IPS-15b (cell line): ENCODE measurements at regions not wholly inside any gene's neighbourhood (a gene's known extent, or its start where the extent isn't known, plus 50 kb on each side); places are given as distances from the start of the nearest gene placed in this dataset.

Experiments used
- H3K27me3 ChIP-seq: one replicate; pipeline ENCODE4 v1.6.1; 2013; ENCODE audit warnings: low read length; ENCODE audit not compliant: control insufficient read depth, insufficient read depth
- H3K36me3 ChIP-seq: one replicate; pipeline ENCODE4 v1.6.1; 2013; ENCODE audit warnings: low read length; ENCODE audit not compliant: control insufficient read depth, insufficient read depth
- H3K4me1 ChIP-seq: one replicate; pipeline ENCODE4 v1.6.1; 2013; ENCODE audit warnings: mild to moderate bottlenecking, low read length; ENCODE audit not compliant: control insufficient read depth, insufficient read depth
- H3K4me3 ChIP-seq: one replicate; pipeline ENCODE4 v1.5.1; 2013; ENCODE audit warnings: low read depth, low read length
- H3K9ac ChIP-seq: one replicate; pipeline ENCODE4 v1.6.1; 2013; ENCODE audit warnings: low read depth, mild to moderate bottlenecking, low read length
- H3K9me3 ChIP-seq: one replicate; pipeline ENCODE4 v1.6.1; 2013; ENCODE audit warnings: mild to moderate bottlenecking, low read length; ENCODE audit not compliant: control insufficient read depth, insufficient read depth

GRCh38 chr7:54810401-54810800 is 51.4 kb upstream of the SEC61G start:
- H3K9ac ChIP-seq, result no peak overlapping the region
- H3K36me3 ChIP-seq, result no peaks in the 10 kb centered on the region
- H3K27me3 ChIP-seq, result no peaks in the 10 kb centered on the region
- no peaks in the 10 kb centered on the region for H3K4me1 ChIP-seq
- H3K4me3 ChIP-seq, result no peak overlapping the region
- H3K9me3 ChIP-seq, result no peaks in the 10 kb centered on the region

GRCh38 chr7:54811041-54811845 is 52.2 kb upstream of the SEC61G start:
- no peaks in the 10 kb centered on the region for H3K4me1 ChIP-seq
- no peaks in the 10 kb centered on the region for H3K9me3 ChIP-seq
- H3K9ac ChIP-seq, result no peak overlapping the region
- H3K36me3 ChIP-seq, result no peaks in the 10 kb centered on the region
- H3K4me3 ChIP-seq, result no peak overlapping the region
- no peaks in the 10 kb centered on the region for H3K27me3 ChIP-seq

GRCh38 chr7:54811846-54812254 is 52.8 kb upstream of the SEC61G start:
- H3K4me1 ChIP-seq, result no peaks in the 10 kb centered on the region
- H3K4me3 ChIP-seq, result no peak overlapping the region
- H3K9me3 ChIP-seq, result no peaks in the 10 kb centered on the region
- H3K9ac ChIP-seq, result no peak overlapping the region
- H3K36me3 ChIP-seq, result no peaks in the 10 kb centered on the region
- H3K27me3 ChIP-seq, result no peaks in the 10 kb centered on the region

- H3K4me3 ChIP-seq, result no peak overlapping the region
- no peaks in the 10 kb centered on the region for H3K9me3 ChIP-seq
- H3K9ac ChIP-seq, result no peak overlapping the region
- no peaks in the 10 kb centered on the region for H3K4me1 ChIP-seq
- no peaks in the 10 kb centered on the region for H3K36me3 ChIP-seq
- no peaks in the 10 kb centered on the region for H3K27me3 ChIP-seq
Measured at GRCh38 chr7:54812756-54813322, 53.8 kb upstream of the SEC61G start.

- Histone ChIP-seq H3K9ac (no peak overlapping the region), H3K9me3 (no peaks in the 10 kb centered on the region), H3K4me3 (no peak overlapping the region), H3K27me3 (no peaks in the 10 kb centered on the region), H3K4me1 (no peaks in the 10 kb centered on the region), H3K36me3 (no peaks in the 10 kb centered on the region)
Measured at GRCh38 chr7:54813398-54813797, 54.4 kb upstream of the SEC61G start.

DNA sequence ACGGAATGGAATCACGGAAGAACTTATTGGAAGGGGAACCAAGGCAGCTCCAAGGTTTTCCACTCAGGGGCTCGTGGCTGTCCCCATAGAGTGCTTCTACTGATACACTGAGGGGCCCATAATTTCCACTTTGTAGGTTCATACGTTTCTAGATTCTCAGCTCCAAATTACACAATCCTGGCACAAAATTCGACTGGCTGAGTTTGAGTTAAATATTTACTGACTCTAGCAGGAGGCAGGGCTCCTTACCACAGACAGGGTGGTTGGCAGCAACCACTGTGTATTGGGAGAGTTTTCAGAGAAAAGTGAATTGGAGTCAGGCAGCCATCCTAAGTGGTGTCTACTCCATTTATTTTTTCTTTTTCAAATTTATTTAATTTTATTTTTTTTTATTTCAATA is 55.4 kb upstream of the SEC61G start:
- Histone ChIP-seq H3K27me3 (no peaks in the 10 kb centered on the region), H3K36me3 (no peaks in the 10 kb centered on the region), H3K4me1 (no peaks in the 10 kb centered on the region), H3K9me3 (no peaks in the 10 kb centered on the region), H3K4me3 (no peak overlapping the region), H3K9ac (no peak overlapping the region)

DNA sequence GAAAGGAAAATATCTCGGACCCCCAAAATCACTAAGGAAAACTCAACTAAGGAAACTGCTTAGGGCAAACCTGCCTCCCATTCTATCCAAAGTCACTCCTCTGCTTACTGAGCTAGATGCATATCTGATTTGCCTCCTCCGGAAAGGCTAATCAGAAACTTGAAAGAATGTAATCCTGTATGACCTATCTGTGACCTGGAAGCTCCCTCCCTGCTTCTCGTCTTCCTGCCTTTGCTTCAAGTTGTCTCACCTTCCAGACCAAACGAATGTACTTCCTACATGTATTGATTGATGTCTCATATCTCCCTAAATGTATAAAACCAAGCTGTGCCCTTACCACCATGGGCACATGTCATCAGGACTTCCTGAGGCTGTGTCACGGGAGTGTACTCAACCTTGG is 58.1 kb upstream of the SEC61G start:
- H3K9me3 ChIP-seq, result no peaks in the 10 kb centered on the region

DNA sequence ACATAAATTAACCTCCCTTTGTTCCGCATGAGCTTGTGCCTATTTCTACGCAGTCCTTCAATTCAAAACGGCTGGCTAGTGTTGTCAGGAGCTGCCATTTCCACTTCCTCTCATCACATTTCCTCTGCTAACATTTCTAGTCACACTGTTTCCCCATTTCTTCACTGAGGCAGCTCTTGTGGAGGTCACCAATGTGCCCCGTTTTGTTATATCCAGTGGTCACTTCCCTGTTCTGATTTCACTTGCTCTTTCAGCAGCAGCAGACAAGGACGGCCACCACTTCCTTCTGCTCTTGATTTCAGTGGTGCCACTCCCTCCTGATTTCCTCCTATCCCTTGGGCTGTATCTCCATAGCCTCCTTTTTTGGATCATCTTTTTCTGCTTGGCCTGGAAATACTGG is 64.8 kb upstream of the SEC61G start:
- H3K27me3 ChIP-seq, result no peaks in the 10 kb centered on the region
- H3K9ac ChIP-seq, result no peak overlapping the region
- H3K4me3 ChIP-seq, result no peak overlapping the region
- no peaks in the 10 kb centered on the region for H3K36me3 ChIP-seq
- H3K9me3 ChIP-seq, result no peaks in the 10 kb centered on the region
- H3K4me1 ChIP-seq, result no peaks in the 10 kb centered on the region

More for the DNA sequence above, 58.1 kb upstream of the SEC61G start:
- H3K4me1 ChIP-seq, result no peaks in the 10 kb centered on the region
- no peaks in the 10 kb centered on the region for H3K27me3 ChIP-seq
- H3K4me3 ChIP-seq, result no peak overlapping the region
- no peaks in the 10 kb centered on the region for H3K36me3 ChIP-seq
- no peak overlapping the region for H3K9ac ChIP-seq

GRCh38 chr7:54824655-54825054 is 65.6 kb upstream of the SEC61G start:
- Histone ChIP-seq H3K4me3 (no peak overlapping the region), H3K9ac (no peak overlapping the region), H3K36me3 (no peaks in the 10 kb centered on the region), H3K27me3 (no peaks in the 10 kb centered on the region), H3K9me3 (no peaks in the 10 kb centered on the region), H3K4me1 (no peaks in the 10 kb centered on the region)

- no peaks in the 10 kb centered on the region for H3K27me3 ChIP-seq
- no peaks in the 10 kb centered on the region for H3K36me3 ChIP-seq
- no peaks in the 10 kb centered on the region for H3K4me1 ChIP-seq
- H3K9ac ChIP-seq, result no peak overlapping the region
- H3K9me3 ChIP-seq, result no peaks in the 10 kb centered on the region
- H3K4me3 ChIP-seq, result no peak overlapping the region
Measured at GRCh38 chr7:54825368-54825767, 66.4 kb upstream of the SEC61G start.

- Histone ChIP-seq H3K9ac (no peak overlapping the region), H3K9me3 (no peaks in the 10 kb centered on the region), H3K4me1 (no peaks in the 10 kb centered on the region), H3K36me3 (no peaks in the 10 kb centered on the region), H3K27me3 (no peaks in the 10 kb centered on the region), H3K4me3 (no peak overlapping the region)
Measured at GRCh38 chr7:54827734-54828133, 68.7 kb upstream of the SEC61G start.

- H3K27me3 ChIP-seq, result no peaks in the 10 kb centered on the region
- no peaks in the 10 kb centered on the region for H3K36me3 ChIP-seq
- no peaks in the 10 kb centered on the region for H3K4me1 ChIP-seq
- H3K9me3 ChIP-seq, result no peaks in the 10 kb centered on the region
- no peak overlapping the region for H3K4me3 ChIP-seq
- H3K9ac ChIP-seq, result no peak overlapping the region
Measured at GRCh38 chr7:54831046-54831643, 72.1 kb upstream of the SEC61G start.
